Activated CD4-positive, alpha-beta T cell treated with anti-CD3 and anti-CD28 coated beads, Interleukin-2, amount 10 ng/mL, durations not matched to agents 7 days and 5 days (primary cell): ENCODE measurements at regions not wholly inside any gene's neighbourhood (a gene's known extent, or its start where the extent isn't known, plus 50 kb on each side); places are given as distances from the start of the nearest gene placed in this dataset.
"Not testable (repeated sequence)": the region's sequence is repeated elsewhere in the genome, so short reads cannot be mapped to it uniquely, and the experiment has no call there.

Experiments
- CTCF ChIA-PET: fragments of 350-600 bp; sonication (Branson Sonifier 250); formaldehyde crosslinking; loops from one replicate; lab custom pipeline; 2021; ENCODE audit warnings: antibody characterized with exemption; lab: Charles Lee
- POLR2A ChIA-PET: fragments of 350-600 bp; sonication (Branson Sonifier 250); formaldehyde crosslinking; loops from one replicate; lab custom pipeline; 2021; ENCODE audit warnings: antibody characterized with exemption; lab: Charles Lee
- DNase-seq: peaks from one replicate; pipeline ENCODE4 v3.0.0-alpha.2; 2020
- H3K27ac Mint-ChIP-seq: one replicate; pipeline ENCODE4 v1.8.0; 2021; ENCODE audit warnings: mild to moderate bottlenecking, moderate library complexity, mixed read lengths
- H3K27me3 Mint-ChIP-seq: one replicate; pipeline ENCODE4 v1.8.0; 2021; ENCODE audit warnings: mixed read lengths
- H3K36me3 Mint-ChIP-seq: one replicate; pipeline ENCODE4 v1.8.0; 2021; ENCODE audit warnings: low read depth, mixed read lengths
- H3K4me1 Mint-ChIP-seq: one replicate; pipeline ENCODE4 v1.8.0; 2021; ENCODE audit warnings: mixed read lengths
- H3K4me3 Mint-ChIP-seq: one replicate; pipeline ENCODE4 v1.8.0; 2021; ENCODE audit warnings: mild to moderate bottlenecking, moderate library complexity, mixed read lengths
- H3K9me3 Mint-ChIP-seq: one replicate; pipeline ENCODE4 v1.8.0; 2021; ENCODE audit warnings: mixed read lengths

DNA sequence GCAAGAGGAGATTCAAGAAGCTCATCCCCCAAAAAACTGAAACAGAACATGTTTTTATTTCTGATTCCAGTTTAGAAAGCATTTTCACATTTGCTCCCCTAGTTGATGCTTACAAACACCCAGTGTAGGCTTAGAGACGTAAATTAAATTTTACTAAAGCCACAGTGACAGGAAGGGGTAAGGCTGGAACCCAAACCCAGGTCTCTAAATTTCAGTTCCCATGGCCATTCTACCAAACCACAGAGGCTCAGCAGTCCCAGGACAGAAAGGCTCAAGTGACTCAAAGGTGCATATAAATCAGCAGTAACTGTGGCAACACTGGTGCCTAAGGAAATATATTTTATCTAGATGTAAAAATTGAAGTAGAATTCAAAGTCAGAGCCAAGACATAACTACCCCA lies 128.7 kb downstream of the CEP120 start:
- ChIA-PET CTCF (interaction anchor here (0.7 kb wide), 1 partner anchor 630 kb away, joined by 3 read pairs; no protein-coding TSS in a partner anchor), POLR2A (no interaction called here)
- DNase-seq: no peak
- H3K4me3 Mint-ChIP-seq: no peak overlapping the region
- H3K4me1 Mint-ChIP-seq: peaks cover 1% of the 10 kb centered on the region
- no peaks in the 10 kb centered on the region for H3K36me3 Mint-ChIP-seq
- no peak overlapping the region for H3K27ac Mint-ChIP-seq
- peaks cover 28% of the 10 kb centered on the region for H3K27me3 Mint-ChIP-seq
- H3K9me3 Mint-ChIP-seq: peaks cover 2% of the 10 kb centered on the region

DNA sequence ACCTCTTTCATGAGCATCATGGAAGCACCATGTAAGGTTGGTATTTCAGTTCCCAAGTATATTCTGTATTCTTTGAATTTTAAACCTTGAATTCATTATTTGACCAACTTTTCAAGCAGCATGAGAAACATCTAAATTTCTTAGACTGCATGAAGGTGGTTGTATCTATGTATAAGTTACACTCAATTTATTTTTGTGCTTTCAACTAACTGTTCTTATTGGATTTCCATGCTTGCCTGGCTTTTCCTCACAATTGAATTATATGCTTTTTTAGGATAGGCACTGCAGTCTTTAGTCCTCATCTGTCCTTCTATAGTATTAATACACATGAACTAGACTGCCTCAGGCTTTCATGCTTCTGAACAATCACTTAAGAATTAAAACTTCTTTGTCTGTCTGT lies 134.0 kb downstream of the CEP120 start:
- H3K4me3 Mint-ChIP-seq: no peak overlapping the region
- ChIA-PET CTCF (no interaction called here), POLR2A (no interaction called here)
- H3K4me1 Mint-ChIP-seq: no peaks in the 10 kb centered on the region
- H3K9me3 Mint-ChIP-seq: no peaks in the 10 kb centered on the region
- DNase-seq: no peak
- H3K27ac Mint-ChIP-seq: no peak overlapping the region
- H3K27me3 Mint-ChIP-seq: peaks cover 45% of the 10 kb centered on the region
- no peaks in the 10 kb centered on the region for H3K36me3 Mint-ChIP-seq

DNA sequence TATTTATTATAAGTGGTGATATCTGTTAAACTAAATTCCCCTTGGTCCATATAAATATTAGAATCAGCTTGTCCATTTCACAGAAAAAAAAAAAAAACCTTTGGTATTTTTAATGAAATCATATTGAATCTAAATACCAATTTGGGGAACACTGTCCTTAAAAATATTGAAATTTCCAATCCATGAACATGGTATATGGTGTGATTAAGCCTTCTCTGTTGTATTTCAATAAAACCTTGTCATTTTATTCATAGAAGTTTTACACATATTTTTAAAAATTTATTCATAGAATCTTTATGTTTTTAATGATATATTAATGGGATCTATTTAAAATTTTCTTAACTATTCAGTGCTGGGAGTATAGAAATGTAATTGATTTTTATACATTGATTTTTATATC lies 135.3 kb downstream of the CEP120 start:
- H3K4me3 Mint-ChIP-seq: no peak overlapping the region
- DNase-seq: no peak
- no peaks in the 10 kb centered on the region for H3K36me3 Mint-ChIP-seq
- no peaks in the 10 kb centered on the region for H3K4me1 Mint-ChIP-seq
- ChIA-PET POLR2A (no interaction called here), CTCF (no interaction called here)
- no peaks in the 10 kb centered on the region for H3K9me3 Mint-ChIP-seq
- no peak overlapping the region for H3K27ac Mint-ChIP-seq
- peaks cover 55% of the 10 kb centered on the region for H3K27me3 Mint-ChIP-seq

DNA sequence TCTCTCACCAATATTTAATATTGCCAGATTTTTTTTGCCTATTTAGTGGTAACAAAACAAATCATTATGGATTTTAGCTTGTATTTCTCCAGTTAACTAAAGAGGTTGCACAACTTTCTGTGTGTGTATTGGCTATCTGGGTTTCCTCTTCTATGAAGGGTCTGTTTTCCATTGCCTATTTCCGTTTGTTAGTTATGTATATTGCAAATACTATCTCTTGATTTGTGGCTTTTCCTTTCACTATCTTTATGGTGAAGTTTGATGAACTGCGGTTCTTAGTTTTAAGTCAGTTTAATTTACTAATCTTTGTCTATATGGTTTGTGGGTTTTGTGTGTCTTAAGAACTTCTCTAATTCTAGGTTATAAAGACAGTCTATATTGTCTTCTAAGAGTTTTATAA lies 136.3 kb downstream of the CEP120 start:
- no peak for DNase-seq
- Mint-ChIP-seq H3K4me3 (no peak overlapping the region), H3K27me3 (peaks cover 57% of the 10 kb centered on the region), H3K27ac (no peak overlapping the region), H3K36me3 (no peaks in the 10 kb centered on the region), H3K9me3 (no peaks in the 10 kb centered on the region), H3K4me1 (no peaks in the 10 kb centered on the region)
- ChIA-PET POLR2A (no interaction called here), CTCF (no interaction called here)

GRCh38 chr5:123285122-123286023 lies 137.8 kb downstream of the CEP120 start:
- H3K27ac Mint-ChIP-seq: no peak overlapping the region
- ChIA-PET CTCF (interaction anchor here (0.6 to 0.7 kb wide), 2 partner anchors 47 to 514 kb away, joined by 3 to 4 read pairs; no protein-coding TSS in a partner anchor), POLR2A (no interaction called here)
- no peak for DNase-seq
- no peaks in the 10 kb centered on the region for H3K4me1 Mint-ChIP-seq
- H3K4me3 Mint-ChIP-seq: no peak overlapping the region
- no peaks in the 10 kb centered on the region for H3K36me3 Mint-ChIP-seq
- H3K9me3 Mint-ChIP-seq: no peaks in the 10 kb centered on the region
- H3K27me3 Mint-ChIP-seq: peaks cover 51% of the 10 kb centered on the region

GRCh38 chr5:123283499-123283898 lies 139.7 kb downstream of the CEP120 start:
- ChIA-PET CTCF (interaction anchor here (0.6 kb wide), 1 partner anchor 252 kb away, joined by 3 read pairs; no protein-coding TSS in a partner anchor), POLR2A (no interaction called here)
- Mint-ChIP-seq H3K27me3 (peaks cover 46% of the 10 kb centered on the region), H3K36me3 (no peaks in the 10 kb centered on the region), H3K27ac (no peak overlapping the region), H3K4me3 (no peak overlapping the region), H3K9me3 (no peaks in the 10 kb centered on the region), H3K4me1 (no peaks in the 10 kb centered on the region)
- DNase-seq: no peak

GRCh38 chr5:123283031-123283430 lies 140.2 kb downstream of the CEP120 start:
- ChIA-PET CTCF (no interaction called here), POLR2A (no interaction called here)
- Mint-ChIP-seq H3K4me3 (no peak overlapping the region), H3K36me3 (no peaks in the 10 kb centered on the region), H3K4me1 (no peaks in the 10 kb centered on the region), H3K27ac (no peak overlapping the region), H3K27me3 (peaks cover 46% of the 10 kb centered on the region), H3K9me3 (no peaks in the 10 kb centered on the region)
- DNase-seq: no peak

DNA sequence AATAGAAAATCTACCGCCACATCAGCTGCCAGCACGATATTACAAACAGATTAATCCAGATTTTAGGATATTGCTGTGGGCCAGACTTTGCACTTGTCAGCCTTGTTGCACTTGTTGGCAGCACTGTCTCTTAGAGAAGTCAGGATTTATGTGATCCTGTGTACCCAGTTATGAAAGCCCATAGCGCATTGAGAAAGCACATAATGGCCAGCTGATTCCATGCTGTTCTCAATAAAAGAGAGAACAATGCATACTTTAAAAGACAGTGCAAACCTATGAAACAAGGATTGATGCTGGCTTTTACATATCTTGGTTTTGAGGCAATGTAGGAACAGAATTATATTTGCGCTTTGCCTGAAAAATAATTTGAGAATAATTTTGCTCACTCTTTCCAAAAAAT lies 140.8 kb downstream of the CEP120 start:
- H3K27ac Mint-ChIP-seq: no peak overlapping the region

DNA sequence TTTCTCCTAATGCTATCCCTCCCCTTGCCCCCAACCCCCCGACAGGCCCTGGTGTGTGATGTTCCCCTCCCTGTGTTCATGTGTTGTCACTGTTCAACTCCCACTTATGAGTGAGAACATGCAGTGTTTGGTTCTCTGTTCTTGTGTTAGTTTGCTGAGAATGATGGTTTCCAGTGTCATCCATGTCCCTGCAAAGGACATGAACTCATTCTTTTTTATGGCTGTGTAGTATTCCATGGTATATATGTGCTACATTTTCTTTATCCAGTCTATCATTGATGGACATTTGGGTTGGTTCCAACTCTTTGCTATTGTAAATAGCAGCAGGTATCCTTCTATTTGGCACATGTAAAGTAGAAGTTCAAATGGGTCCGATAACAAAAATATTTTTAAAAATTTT lies 142.3 kb downstream of the CEP120 start:
- POLR2A ChIA-PET, DNase-seq, H3K27ac Mint-ChIP-seq, H3K4me3 Mint-ChIP-seq, H3K36me3 Mint-ChIP-seq, CTCF ChIA-PET, H3K9me3 Mint-ChIP-seq, H3K4me1 Mint-ChIP-seq: not testable (repeated sequence)
- H3K27me3 Mint-ChIP-seq: peaks cover 30% of the 10 kb centered on the region

More for the DNA sequence above, 140.8 kb downstream of the CEP120 start:
- no peak for DNase-seq
- H3K9me3 Mint-ChIP-seq: no peaks in the 10 kb centered on the region
- ChIA-PET CTCF (no interaction called here), POLR2A (no interaction called here)
- peaks cover 44% of the 10 kb centered on the region for H3K27me3 Mint-ChIP-seq
- no peak overlapping the region for H3K4me3 Mint-ChIP-seq
- H3K36me3 Mint-ChIP-seq: no peaks in the 10 kb centered on the region
- no peaks in the 10 kb centered on the region for H3K4me1 Mint-ChIP-seq

- Mint-ChIP-seq H3K36me3 (no peaks in the 10 kb centered on the region), H3K27me3 (peaks cover 20% of the 10 kb centered on the region), H3K27ac (no peak overlapping the region), H3K9me3 (no peaks in the 10 kb centered on the region), H3K4me1 (no peaks in the 10 kb centered on the region), H3K4me3 (no peak overlapping the region)
- DNase-seq: no peak
- ChIA-PET POLR2A (no interaction called here), CTCF (no interaction called here)
Measured at GRCh38 chr5:123279136-123279535, 144.1 kb downstream of the CEP120 start.

- ChIA-PET POLR2A (no interaction called here), CTCF (no interaction called here)
- H3K27ac Mint-ChIP-seq: no peak overlapping the region
- H3K27me3 Mint-ChIP-seq: peaks cover 13% of the 10 kb centered on the region
- no peaks in the 10 kb centered on the region for H3K4me1 Mint-ChIP-seq
- no peaks in the 10 kb centered on the region for H3K36me3 Mint-ChIP-seq
- H3K9me3 Mint-ChIP-seq: no peaks in the 10 kb centered on the region
- H3K4me3 Mint-ChIP-seq: no peak overlapping the region
- no peak for DNase-seq
Measured at GRCh38 chr5:123278284-123278683, 144.9 kb downstream of the CEP120 start.

GRCh38 chr5:123273984-123274383 lies 149.2 kb downstream of the CEP120 start:
- ChIA-PET POLR2A (no interaction called here), CTCF (no interaction called here)
- Mint-ChIP-seq H3K9me3 (no peaks in the 10 kb centered on the region), H3K27ac (no peak overlapping the region), H3K27me3 (peaks cover 3% of the 10 kb centered on the region), H3K4me1 (no peaks in the 10 kb centered on the region), H3K4me3 (no peak overlapping the region), H3K36me3 (no peaks in the 10 kb centered on the region)
- no peak for DNase-seq

- no peak for DNase-seq
- H3K4me3 Mint-ChIP-seq: no peak overlapping the region
- no peaks in the 10 kb centered on the region for H3K4me1 Mint-ChIP-seq
- peaks cover 3% of the 10 kb centered on the region for H3K27me3 Mint-ChIP-seq
- H3K9me3 Mint-ChIP-seq: no peaks in the 10 kb centered on the region
- H3K27ac Mint-ChIP-seq: no peak overlapping the region
- ChIA-PET POLR2A (no interaction called here), CTCF (no interaction called here)
- H3K36me3 Mint-ChIP-seq: no peaks in the 10 kb centered on the region
Measured at GRCh38 chr5:123273095-123273494, 150.1 kb downstream of the CEP120 start.

GRCh38 chr5:123269851-123270250 lies 153.4 kb downstream of the CEP120 start:
- Mint-ChIP-seq H3K36me3 (no peaks in the 10 kb centered on the region), H3K4me3 (no peak overlapping the region), H3K27me3 (no peaks in the 10 kb centered on the region), H3K4me1 (no peaks in the 10 kb centered on the region), H3K9me3 (no peaks in the 10 kb centered on the region), H3K27ac (no peak overlapping the region)
- POLR2A ChIA-PET: no interaction called here
- CTCF ChIA-PET: no interaction called here
- DNase-seq: no peak
